H1 (cell line): ENCODE measurements at regions not wholly inside any gene's neighbourhood (a gene's known extent, or its start where the extent isn't known, plus 50 kb on each side); places are given as distances from the start of the nearest gene placed in this dataset.

Experiments used
- CTCF ChIP-seq, 3 experiments: IDR thresholded peaks; 1 replicate in 2 of 3; 2 replicates in 1 of 3; pipeline versions ENCODE4 v1.5.1 to v1.6.1; 2011; ENCODE audit warnings: low read length in 3 of 3, mild to moderate bottlenecking in 3 of 3, inconsistent platforms in 2 of 3, low read depth in 1 of 3, moderate library complexity in 1 of 3; ENCODE audit not compliant: insufficient read depth in 1 of 3; ENCODE audit errors: control extremely low read depth in 1 of 3
- GABPA ChIP-seq: IDR thresholded peaks from 2 replicates; pipeline ENCODE4 v1.6.1; 2011; ENCODE audit warnings: mild to moderate bottlenecking, low read length, moderate library complexity, borderline replicate concordance; ENCODE audit not compliant: insufficient read depth
- RFX5 ChIP-seq: IDR thresholded peaks from 2 replicates; pipeline ENCODE4 v1.6.1; 2011; ENCODE audit warnings: low read depth, low read length, improper control_type of control experiment, borderline replicate concordance

GRCh38 chr2:183244300-183244844 lies 120.1 kb downstream of the NUP35 start (continued):
- peak in 1 of 3 experiments; percentile 8; a peak in 1 of 4 replicates for TF ChIP-seq CTCF (IDR thresholded peaks at IDR 0.05; ENCODE audit: control extremely low read depth in 1 of 3, insufficient read depth in 1 of 3, low read depth in 1 of 3, low read length in 3 of 3)
- no peak for TF ChIP-seq GABPA
- no peak for TF ChIP-seq RFX5
- TF ChIP-seq, all 59 proteins: peak for 2
